CD4-positive, alpha-beta T cell treated with Interleukin-2 at 100 ng/mL for 4 hours (primary cell): ENCODE measurements at regions not wholly inside any gene's neighbourhood (a gene's known extent, or its start where the extent isn't known, plus 50 kb on each side); places are given as distances from the start of the nearest gene placed in this dataset.
"Not testable (repeated sequence)": the region's sequence is repeated elsewhere in the genome, so short reads cannot be mapped to it uniquely, and the experiment has no call there.

Experiments
- DNase-seq: peaks from one replicate; pipeline ENCODE4 v3.0.0-alpha.2; 2020; ENCODE audit warnings: low spot score

DNA sequence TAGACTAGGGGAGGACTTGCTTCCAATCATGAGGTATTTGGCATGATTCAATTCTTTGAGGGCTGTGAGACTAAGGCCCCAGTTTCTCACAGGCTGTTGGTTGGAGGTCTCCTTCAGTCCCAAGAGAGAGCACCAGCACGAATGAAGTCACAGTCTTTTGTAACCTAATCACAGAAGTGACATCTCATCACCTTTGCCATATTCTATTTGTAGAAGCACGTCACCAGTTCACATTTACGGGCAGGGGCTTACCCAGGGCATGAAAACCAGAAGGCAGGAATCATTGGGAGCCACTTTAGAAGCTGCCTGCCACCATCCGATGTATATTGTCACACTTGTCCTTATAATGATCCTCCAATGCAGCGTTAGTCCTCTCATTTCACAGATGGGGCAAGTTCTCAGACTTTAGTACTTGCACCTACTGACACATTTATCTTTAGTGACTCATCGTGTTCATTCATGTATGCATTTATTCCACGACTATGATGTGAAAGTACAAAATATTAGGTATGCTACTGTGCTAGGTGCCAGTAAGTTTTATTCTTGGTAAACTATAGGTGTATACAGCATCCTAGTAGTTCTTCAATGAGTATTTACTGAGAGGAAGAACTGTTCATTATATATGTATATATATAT is 163.8 kb upstream of the PGRMC2 start:
- no peak for DNase-seq

DNA sequence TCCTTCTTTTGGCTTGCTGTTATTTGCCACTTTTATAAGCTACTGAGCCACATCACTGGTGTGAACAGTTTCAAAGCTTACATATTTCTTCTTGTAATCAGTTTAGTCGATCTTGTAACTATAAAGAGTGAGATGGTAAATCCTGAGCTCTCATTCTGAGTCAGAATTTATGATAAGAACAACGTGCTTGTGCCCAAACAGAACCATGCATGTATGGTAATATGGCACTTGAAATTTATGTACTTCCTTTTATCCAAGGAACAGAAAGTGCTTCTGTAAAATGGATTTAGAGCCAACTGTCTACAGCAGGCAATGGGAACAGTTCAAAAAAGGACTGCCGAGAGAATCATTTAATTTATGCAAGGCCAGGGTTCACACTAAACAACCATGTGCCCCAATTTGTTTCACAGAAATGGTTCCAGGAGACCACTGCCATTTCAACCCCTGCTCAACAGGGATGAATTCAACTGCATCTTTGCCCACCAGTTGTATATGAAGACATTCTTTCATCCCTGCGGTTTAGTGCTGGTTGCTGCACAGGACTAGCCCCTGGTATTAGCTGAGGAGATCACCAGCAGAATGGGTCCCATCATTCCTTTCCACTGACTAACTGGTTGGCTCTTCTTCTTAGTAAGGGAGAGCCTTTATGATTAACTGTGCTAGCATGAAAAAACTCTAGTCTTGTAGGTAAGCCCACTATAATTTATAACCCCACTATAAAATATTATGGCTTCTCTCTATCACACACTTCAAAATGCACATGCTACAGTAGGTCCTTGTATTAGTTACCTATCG is 162.9 kb upstream of the PGRMC2 start:
- DNase-seq = no peak

DNA sequence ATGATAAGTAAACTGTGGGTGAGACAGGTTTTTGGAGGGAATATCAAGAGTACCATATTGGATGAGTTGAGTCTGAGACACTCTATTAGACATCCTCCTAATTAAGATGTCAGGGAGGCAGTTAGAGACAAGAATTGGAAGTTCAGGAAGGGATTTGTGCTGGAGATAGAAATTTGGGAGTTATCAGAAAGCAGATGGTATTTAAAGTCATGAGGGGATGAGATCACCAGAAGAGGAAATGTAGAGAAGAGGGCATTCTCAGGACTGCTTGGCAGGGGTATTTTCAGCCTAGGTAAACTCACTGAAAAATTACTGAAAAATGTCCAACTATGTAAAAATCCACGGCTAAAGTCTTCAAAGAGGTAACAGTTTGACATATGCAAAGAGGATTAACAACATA is 161.6 kb upstream of the PGRMC2 start:
- no peak for DNase-seq

DNA sequence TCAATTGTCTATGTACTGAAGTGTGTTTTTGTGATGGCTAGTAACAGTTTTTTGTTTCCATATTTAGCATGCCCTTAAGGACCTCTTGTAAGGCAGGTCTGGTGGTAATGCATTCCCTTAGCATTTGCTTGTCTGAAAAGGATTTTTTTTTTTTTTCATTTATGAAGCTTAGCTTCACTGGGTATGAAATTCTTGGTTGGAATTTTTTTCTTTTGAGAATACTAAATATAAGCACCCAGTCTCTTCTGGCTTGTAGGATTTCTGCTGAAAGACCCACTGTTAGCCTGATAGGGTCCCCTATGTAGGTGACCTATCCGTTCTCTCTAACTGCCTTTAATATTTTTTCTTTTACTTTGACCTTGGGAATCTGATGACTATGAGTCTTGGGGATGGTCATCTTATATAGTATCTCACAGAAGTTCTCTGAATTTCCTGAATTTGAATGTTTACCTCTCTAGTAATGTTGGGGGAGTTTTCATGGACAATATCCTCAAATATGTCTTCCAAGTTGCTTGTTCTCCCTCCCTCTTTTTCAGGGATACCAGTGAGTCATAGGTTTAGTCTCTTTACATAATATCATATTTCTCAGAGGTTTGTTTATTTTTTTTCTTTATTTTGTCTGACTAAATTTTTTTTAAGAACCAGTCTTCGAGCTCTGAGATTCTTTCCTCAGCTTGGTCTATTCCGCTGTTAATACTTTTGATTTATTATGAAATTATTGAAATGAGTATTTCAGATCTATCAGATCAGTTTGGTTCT is 157.1 kb upstream of the PGRMC2 start:
- no peak for DNase-seq

DNA sequence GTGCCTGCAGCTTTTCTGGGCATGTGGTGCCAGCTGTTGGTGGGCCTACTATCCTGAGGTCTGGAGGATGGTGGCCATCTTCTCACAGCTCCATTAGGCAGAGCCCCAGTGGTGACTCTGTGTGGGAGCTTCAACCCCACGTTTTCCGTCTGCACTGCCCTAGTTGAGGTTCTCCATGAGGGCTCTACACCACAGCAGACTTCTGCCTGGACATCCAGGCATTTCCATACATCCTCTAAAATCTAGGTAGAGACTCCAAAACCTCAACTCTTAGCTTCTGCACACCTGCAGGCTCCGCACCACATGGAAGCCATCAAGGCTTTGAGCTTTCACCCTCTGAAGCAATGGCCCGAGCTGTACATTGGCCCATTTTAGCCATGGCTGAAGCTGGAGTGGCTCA is 153.3 kb upstream of the PGRMC2 start:
- no peak for DNase-seq

DNA sequence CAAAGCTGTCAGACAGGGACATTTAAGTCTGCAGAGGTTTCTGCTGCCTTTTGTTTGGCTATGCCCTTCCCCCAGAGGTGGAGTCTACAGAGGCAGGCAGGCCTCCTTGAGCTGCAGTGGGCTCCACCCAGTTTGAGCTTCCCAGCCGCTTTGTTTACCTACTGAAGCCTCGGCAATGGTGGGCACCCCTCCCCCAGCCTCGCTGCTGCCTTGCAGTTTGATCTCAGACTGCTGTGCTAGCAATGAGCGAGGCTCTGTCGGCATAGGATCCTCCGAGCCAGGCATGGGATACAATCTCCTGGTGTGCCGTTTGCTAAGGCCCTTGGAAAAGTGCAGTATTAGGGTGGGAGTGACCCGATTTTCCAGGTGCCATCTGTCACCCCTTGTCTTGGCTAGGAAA is 149.4 kb upstream of the PGRMC2 start:
- DNase-seq = not testable (repeated sequence)

DNA sequence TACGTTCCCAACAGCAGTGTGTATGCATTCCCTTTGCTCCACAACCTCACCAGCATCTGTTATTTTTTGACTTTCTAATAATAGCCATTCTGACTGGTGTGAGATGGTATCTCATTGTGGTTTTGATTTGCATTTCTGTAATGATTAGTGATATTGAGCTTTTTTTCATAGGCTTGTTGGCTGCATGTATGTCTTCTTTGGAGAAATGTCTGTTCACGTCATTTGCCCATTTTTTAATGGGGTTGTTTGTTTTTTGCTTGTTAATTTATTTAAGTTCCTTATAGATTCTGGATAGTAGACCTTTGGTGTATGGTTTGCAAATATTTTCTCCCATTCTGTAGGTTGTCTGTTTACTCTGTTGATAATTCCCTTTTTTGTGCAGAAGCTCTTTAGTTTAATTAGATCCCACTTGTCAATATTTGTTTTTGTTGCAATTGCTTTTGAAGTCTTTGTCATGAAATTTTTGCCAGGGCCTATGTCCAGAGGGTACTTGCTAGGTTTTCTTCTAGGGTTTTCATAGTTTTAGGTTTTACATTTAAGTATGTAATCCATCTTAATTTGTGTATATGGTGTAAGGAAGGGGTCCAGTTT is 141.5 kb upstream of the PGRMC2 start:
- not testable (repeated sequence) for DNase-seq

DNA sequence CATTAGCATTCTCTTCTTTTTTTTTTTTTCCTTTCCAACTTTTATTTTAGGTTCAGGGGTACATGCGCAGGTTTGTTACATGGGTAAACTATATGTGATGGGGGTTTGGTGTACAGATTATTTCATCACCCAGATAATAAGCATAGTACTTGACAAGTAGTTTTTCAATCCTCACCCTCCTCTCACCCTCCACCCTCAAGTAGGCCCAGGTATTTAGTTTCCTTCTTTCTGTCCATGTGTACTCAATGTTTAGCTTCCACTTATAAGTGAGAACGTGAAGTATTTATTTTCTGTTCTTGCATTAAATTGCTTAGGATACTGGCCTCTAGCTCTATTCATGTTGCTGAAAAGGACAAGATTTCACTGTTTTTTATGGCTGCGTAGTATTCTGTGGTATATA is 140.8 kb upstream of the PGRMC2 start:
- no peak for DNase-seq

DNA sequence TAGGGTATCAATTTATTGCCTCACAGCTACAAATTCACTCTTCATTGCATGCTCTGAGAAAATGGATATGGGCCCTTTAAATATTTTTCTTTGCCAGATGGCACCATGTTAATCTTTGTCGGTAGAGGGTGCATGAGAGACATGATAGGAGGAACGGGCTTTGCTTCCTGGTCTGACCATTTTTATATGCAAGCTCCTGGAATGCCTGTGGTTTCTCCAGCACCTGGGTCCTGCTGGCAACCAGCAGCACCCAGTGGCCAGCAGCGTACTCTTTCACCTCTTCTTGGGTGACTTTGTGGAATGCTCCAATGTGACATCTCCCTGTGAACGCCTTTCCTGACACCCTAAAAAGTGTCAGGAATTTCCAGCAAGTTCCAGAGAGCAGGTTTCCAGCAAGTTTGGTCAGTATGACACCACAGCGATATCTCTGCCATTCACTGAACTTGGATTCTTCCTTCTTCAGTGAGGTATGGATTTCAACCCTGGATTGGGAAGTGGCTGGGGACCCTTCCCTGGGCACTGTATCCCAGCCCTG is 140.3 kb upstream of the PGRMC2 start:
- DNase-seq = no peak

DNA sequence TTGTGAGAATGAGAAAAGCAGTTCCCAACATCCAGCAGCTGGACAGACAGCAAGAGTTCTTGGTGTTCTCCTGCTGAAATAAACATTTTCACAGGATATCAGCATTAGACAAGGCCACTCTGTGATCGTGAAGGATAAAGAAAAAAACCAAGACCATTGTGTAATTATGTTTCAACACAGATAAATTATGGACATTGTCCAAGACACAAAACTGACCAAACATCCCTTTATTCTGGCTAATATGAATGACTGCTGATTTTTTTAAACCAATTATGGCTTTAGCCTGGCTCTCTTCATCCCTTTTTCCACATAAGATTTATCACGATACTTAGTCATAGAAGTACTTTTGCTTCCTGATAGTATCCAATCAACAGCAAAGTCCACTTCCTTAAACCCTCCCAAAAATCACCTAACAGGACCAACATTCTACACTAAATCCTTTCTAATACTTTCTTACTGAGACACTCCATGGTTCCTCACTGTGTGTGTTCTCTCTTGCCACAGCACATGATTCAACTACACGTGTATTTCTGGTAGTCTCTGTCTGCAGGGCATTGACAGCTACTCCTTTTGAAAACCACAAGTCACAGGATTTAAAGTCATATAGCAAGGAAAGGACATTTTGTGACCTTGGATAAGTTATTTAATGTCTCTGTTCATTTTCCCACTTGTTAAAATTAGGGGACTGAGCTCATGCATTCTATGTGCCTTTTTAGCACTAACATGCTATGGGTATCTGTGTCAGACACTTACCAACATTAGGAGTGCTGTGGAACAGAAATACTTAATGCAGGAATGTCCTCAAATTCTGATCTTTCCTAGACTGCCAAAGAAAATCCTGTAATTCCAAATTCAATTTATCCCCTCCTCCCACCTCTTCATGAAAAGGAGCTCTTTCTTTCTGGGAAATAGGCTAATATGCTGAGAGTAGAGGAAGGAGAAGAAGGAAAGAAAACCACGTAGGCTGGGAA is 137.2 kb upstream of the PGRMC2 start:
- no peak for DNase-seq

DNA sequence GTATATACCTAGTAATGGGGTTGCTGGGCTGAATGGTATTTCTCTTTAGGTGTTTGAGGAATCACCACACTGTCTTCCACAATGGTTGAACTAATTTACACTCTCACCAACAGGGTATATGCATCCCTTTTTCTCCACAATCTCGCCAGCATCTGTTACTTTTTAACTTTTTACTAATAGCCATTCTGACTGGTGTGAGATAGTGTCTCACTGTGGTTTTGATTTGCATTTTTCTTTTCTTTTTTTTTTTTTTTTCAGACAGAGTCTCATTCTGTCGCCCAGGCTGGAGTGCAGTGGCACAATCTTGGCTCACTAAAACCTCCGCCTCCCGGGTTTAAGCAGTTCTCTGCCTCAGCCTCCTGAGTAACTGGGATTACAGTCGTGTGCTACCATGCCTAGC is 134.7 kb upstream of the PGRMC2 start:
- not testable (repeated sequence) for DNase-seq

DNA sequence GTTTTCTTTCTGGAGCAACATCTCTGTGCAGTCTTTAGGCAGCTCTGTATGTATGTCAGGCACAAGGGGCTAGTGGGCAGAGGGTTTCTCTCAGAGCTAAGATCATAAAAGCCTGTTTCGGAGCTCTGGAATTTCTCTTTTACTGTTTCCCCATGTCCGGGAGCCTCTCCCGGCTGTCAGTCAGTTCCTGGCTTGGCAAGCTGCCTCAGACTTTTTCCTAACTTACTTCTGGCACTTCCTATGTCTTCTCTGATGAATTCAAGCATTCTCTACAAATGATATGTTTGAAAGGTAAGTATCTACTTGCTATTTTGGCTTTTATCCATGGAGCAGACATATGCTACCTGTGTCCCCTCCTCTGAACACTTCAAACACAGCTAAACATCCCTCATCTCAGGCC is 129.3 kb upstream of the PGRMC2 start:
- DNase-seq = no peak

DNA sequence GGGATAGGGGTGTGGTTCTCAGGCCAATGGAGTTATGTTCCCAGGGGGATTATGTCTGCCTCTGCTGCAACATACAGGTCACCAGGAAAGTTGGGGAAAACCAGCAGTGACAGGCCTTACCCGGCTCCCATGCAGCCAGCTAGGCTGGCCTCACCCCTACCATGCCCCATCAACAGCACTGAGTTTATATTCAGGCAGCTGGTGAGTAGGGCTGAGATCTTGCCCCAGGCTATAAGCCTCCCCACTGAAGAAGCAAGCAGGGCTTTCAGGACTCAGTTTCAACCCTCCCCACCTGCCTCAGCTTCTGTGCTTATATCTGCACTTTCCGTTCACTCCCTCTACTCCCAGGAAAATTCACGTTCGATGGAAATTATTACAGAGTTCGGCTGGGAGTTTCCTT is 122.4 kb upstream of the PGRMC2 start:
- no peak for DNase-seq

DNA sequence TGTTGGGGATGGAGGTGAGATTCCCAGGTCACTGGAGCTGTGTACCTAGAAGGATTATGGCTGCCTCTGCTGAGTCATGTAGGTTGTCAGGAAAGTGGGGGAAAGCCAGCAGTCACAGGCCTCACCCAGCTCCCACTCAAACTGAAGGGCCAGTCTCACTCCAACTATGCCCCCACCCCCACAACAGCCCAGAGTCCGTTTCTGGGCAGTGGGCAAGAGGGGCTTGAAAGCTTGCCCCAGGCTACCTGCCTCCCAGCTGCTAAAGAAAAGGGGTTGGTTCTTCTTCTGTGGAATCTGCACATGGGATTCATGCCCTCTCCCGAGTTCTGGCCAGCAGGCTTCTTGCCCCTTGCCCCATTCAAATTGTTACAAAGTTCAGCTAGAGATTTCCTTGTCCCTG is 116.0 kb upstream of the PGRMC2 start:
- DNase-seq = no peak

DNA sequence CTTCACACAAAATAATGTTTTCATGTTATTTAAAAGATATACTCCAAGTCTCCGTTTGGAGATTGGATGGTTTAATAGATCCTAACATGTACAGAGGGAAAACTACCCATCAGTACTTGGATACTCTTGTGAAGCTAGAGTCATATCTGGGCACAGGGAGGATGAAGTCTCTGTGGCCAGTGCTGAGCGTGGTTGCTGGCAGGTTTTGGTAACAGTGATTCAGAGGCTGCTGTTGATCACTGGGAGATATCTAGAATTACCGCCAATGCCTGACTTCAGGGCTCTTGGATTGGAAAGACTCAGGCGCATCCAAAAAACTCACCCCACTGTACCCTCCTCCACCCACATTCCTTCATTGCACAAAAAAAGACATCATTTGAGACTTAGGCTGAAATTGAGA is 107.2 kb upstream of the PGRMC2 start:
- DNase-seq = no peak

DNA sequence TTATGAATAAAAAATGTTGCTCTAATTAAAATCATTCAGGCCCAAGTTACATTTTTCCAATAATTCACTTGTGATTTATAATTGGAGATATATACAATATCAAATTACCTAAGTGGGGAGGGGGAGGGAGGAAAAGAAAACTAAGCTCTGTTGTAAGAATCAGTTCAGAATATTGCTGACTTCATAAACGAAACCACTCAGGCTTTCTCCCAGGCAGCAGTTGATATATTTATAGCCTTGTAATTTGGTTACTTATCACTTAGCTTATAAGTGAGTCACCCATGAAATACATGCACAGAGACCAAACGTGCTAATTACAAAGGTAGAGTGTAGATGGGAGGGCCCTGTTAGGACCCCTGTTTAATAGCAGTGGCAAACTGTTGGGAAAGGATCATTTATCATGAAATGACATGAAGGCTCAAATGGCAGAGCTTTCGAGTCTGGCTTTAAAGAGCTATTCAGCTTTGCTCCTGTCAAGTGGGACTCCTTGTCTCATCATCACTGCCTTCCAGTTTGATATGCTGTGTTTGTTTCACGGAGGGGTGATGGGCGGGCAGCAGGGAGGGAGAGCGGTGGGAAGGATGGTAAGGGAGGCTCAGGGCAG is 105.6 kb upstream of the PGRMC2 start:
- no peak for DNase-seq

DNA sequence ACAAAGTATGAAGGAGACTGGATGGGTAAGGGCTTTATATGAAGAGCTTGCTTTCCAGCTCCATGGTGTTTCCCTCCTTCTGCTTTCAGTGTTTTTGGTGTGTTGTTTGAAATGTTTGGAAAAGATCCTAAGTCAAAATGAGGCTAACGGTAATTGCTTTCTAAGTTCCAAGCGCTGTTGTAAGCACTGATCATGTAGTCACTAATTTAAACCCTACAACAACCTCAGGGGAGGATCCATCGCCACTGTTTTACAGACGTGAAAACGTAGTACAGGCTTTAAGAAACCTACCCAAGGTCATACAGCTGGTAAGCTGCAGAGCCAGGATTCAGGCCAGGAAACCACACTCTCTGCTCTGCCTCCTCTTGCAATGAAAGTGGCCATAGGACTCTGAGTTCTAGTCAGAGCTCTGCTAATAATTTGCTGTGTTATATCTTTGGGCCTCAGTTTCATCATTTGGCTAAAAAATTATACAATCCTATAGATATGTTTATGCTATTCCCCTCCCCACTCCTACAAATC is 102.9 kb upstream of the PGRMC2 start:
- no peak for DNase-seq

DNA sequence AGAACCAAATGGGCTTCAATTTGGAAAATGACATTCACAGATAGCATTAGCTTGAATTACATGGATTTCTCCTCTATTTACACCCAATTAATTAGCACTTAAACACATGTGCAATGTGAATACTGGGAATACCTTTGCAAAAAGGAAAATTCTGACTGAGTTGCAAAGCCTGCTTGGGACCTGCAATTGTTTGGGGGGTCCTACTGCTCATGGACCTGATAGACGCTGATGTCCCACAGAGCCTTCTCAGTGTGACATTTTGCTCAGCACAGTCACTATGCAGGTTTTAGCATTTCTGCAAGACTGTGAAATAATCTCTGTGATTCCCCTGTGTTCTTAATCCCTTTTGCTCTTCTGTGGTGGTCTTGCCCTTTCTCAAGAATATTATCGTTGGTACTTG is 101.2 kb upstream of the PGRMC2 start:
- DNase-seq = no peak

DNA sequence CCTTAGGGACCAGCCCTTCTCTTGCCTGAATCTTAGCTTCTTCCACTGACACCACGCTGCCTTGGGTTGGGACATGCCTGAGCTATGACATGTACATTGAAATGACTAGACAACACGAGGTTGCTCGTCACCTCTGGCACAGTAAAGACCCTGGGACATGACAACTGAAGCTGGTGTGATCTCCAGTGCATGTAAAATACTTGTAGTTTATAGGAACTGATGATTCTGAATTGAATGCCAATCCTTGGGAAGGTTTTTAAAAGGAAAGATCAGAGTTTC is 100.7 kb upstream of the PGRMC2 start:
- DNase-seq = no peak

DNA sequence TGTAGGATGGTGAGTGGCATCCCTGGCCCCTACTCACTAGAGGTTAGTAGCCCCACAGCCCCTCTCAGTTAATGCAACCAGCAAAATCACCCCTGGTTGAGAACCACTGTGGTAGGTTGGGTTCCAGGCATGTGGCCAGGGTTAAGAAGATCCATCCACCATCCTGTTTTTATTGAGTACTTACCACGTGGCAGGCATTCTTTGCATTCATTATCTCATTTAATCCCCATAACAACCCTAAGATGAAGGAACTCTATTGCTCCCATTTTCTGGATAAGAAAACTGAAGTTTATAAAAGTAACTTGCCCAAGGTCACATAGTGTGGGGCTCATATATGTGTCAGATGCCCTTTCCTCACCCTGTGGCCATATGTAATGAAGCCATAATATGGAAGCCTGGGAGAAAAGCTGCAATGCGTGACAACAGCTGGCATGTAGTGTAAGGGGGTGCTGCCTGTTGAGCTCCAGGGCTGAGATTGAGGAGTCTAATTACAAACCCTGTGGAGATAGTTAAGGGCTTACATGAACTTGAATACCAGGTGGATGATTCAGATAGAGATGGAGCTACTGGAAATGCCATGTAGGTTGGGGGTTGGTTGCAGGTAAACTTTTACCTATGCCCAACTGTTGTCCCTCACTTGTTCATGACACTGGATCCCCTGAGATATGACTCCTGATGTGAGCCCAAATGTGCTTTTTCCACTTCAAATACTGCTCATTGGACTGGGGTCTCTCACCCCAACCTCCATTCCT is 100.2 kb upstream of the PGRMC2 start:
- no peak for DNase-seq
